Activated CD4-positive, alpha-beta T cell treated with anti-CD3 and anti-CD28 coated beads, Interleukin-2, amount 50 U/mL, for 48 hours (primary cell): ENCODE measurements at regions not wholly inside any gene's neighbourhood (a gene's known extent, or its start where the extent isn't known, plus 50 kb on each side); places are given as distances from the start of the nearest gene placed in this dataset.
"Not testable (repeated sequence)": the region's sequence is repeated elsewhere in the genome, so short reads cannot be mapped to it uniquely, and the experiment has no call there.

Experiments used
- DNase-seq, 2 experiments: peaks; one replicate each; pipeline ENCODE4 v3.0.0-alpha.2; 2020

DNA sequence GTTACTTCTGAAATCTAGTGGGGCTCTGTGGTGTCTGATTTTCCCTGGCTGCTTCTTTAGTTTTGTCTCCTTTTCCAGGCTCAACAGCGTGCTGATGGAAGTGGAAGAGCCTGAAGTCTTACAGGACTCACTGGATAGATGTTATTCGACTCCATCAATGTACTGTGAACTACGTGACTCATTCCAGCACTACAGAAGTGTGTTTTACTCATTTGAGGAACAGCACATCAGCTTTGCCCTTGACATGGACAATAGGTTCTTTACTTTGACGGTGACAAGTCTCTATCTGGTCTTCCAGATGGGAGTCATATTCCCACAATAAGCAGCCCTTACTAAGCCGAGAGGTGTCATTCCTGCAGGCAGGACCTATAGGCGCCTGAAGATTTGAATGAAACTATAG is 51.1 kb downstream of the NBPF8 start:
- DNase-seq: not testable (repeated sequence)

GRCh38 chr1:120477663-120478062 is 62.8 kb downstream of the NBPF8 start:
- not testable (repeated sequence) for DNase-seq

DNA sequence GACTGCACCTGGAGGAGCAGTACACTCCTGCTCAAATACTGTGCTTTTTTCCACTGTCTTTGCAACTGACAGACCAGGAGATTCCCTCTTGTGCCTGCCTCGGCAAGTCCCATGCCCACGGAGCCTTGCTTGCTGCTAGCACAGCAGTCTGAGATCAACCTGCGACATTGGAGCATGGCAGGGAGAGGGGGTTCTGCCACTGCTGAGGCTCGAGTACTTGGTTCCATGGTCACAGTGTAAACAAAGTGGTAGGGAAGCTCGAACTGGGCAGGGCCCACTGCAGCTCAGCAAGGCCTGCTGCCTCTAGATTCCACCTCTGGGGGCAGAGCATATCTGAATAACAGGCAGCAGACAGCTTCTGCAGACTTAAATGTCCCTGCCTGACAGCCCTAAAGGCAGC is 63.6 kb downstream of the NBPF8 start:
- DNase-seq: not testable (repeated sequence)

- DNase-seq: not testable (repeated sequence)
Measured at GRCh38 chr1:120487542-120487941, 72.7 kb downstream of the NBPF8 start.

- DNase-seq: not testable (repeated sequence)
Measured at GRCh38 chr1:120489217-120489616, 74.4 kb downstream of the NBPF8 start.

DNA sequence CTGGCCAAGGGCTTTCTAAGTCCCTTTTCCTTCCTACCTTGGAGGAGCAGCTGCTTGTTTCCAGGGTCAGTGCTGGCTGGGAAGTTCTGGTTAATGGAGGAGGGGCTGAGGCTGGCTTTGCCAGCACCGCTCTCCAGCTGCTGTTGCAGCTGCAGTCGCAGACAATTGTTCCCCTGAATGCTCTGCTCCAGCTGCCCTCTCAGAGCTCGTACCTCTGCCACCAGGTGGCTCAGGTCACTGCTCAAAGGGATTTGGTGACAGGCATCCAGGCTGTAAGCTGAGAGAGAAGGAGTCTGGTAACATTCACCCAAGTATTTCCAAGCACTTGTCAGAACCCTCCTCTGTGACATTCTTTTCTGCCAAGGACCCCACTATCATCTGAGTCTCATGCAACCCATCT is 82.3 kb downstream of the NBPF8 start:
- not testable (repeated sequence) for DNase-seq

- DNase-seq: not testable (repeated sequence)
Measured at GRCh38 chr1:120503284-120503683, 88.4 kb downstream of the NBPF8 start.

- DNase-seq: not testable (repeated sequence)
Measured at GRCh38 chr1:120506352-120506751, 91.5 kb downstream of the NBPF8 start.

DNA sequence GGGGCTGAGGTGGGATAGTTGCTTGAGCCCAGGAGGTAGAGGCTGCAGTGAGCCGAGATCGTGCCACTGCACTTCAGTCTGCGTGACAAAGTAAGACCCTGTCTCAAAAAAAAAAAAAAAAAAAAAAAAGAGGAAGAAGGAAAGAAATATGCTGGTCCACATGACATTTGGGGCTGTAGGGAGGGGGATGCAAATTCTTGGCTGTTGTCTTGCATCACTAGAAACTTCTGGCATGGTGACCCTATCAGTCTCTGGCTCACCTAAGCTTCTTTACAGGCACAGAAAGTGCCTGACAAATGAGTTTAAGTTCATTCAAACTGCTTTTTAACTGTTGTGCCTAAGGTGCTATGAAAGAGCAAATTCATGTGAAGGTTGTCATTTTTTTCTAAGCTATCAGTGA is 93.5 kb downstream of the NBPF8 start:
- not testable (repeated sequence) for DNase-seq

GRCh38 chr1:120509258-120509657 is 94.4 kb downstream of the NBPF8 start:
- DNase-seq: not testable (repeated sequence)

DNA sequence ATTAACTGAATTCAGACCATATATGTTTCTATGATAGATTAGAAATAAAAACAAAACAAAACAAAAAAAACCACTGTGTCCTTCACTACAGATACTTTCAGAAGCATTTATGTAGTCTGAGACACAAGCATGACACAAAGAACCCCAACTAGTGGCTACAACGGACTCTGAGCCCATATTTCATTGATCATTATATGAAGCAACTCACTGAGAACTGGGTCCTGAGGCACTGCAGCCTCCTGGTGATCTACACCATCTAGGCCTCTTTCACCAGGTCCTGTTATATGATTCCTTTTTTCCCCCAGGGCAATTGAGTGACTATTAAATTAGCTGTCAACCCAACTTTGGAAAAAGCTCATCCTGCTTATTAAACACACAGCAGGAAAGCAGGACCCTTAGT is 98.3 kb downstream of the NBPF8 start:
- not testable (repeated sequence) for DNase-seq

DNA sequence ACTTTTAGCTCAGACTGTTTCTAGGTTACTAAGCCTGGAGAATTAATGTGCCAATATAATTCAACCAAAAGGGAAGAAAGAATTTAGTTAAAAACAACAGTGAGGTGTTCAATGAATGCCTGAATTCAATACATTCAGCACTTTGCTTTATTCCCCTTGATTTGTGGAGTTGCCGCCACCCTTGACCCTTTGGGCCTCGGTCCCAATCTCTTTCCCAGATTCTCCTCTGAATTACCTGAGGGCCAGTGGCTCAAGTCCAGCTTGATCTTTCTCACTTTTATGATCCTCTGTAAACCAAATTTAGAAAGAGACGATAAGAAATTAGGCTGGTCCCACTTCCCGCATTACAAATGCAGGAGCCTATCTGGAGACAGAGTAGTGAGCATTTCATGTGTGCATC is 98.7 kb downstream of the NBPF8 start:
- DNase-seq: not testable (repeated sequence)

DNA sequence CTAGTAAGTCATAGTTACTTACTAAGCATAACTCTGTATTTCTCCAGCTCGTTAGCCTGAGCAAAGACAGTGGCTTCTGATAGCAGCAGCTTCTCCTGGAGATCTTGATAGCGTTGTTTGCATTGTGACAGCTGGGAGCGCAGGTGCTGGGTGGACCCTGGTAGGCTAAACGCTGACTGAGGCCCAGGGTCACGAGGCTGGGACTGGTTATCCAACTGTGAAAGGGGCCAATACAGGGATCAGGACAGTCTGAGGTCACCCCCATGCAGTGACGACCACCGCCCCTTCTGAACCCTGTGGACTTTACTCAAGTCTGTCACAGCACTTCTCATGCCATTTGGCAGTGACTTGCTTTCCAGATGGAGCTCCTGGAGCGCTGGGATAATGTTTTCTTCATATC is 104.4 kb downstream of the NBPF8 start:
- DNase-seq: not testable (repeated sequence)

DNA sequence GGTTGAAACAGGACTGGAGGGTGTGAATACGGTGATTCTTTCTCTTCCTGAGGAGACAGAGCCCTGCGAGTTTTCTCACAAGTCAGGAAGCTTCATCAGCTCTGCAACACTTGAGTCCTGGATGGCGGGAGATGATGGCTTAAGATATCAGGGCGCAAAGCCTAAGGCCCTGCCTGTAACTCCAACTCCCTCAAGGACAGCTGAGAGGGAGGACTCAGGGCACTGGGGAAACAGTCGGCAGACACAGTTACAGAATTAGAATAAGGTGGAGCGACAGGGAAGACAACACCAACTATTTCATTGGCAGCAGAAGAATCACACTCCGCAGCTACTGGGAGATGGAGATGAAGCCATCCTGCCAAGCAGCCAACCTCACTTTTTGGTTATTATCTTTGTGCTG is 109.6 kb downstream of the NBPF8 start:
- not testable (repeated sequence) for DNase-seq

GRCh38 chr1:120525386-120525785 is 110.6 kb downstream of the NBPF8 start:
- not testable (repeated sequence) for DNase-seq

DNA sequence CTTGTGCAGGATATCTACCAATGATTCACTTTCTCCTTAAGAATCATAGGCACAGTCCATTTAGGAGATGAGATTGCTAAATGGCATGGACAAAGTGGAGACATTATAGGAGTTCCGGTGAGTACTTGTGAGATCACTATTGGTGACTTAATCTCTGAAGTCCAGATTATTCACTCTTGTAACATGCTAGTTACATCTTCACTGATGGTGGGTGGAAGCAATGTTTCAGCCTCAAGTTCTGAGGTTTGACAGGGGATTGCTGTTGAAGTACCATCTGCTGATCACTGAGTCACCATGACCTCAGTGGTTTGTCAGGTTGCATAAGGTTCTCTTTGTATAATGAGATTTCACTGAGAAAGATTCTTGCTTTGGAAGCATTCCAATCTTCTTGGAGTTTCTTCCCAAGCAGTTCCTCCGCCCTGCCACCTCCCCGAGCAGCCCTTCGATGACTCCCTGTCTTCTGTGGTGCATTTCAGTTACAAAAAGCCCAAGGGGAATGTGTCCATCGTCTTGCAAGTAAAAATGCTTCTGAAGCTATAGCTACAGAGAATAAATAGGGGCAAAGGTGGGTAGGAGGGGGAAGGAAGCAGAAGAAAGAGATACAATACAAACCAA is 114.7 kb downstream of the NBPF8 start:
- not testable (repeated sequence) for DNase-seq

DNA sequence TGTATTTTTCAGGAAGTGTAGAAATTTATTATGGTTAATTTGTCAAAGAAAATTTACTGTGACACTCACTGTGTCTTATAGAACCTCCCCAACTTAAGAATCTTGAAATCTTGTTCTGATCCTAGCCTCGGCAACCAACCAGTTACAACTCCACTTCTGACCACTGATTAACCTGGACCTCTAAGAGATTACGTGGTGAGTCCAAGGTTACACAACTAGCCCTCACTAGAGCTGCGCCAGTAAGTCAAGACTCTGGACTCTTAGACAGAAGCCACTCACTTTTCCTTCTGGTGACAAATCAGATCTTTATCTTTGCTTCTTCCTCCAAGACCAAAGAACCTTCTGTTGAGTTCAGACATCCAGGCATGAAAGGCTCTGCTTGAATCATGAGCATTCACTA is 116.6 kb downstream of the NBPF8 start:
- DNase-seq: not testable (repeated sequence)

- DNase-seq: not testable (repeated sequence)
Measured at GRCh38 chr1:120534361-120535047, 119.7 kb downstream of the NBPF8 start.

GRCh38 chr1:120535052-120535451 is 120.2 kb downstream of the NBPF8 start:
- DNase-seq: not testable (repeated sequence)

GRCh38 chr1:120541394-120541793 is 126.6 kb downstream of the NBPF8 start:
- not testable (repeated sequence) for DNase-seq

DNA sequence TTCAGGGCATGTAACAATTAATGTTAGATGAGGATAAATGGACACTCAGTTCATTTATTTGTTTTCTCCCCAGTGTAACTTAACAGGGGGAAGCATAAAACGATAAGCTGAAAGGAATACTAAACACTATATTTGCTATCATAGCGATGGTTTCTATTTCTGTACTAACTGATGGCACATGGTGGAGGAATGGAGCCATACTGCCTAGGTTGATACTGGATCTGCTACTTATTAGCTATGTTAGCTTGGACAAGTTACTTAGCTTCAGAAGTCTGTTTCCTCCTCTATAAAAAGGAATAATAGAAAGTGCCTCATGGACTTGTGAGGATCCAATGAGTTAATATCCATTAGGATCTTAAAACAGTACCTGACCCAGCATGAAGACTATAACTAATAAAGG is 127.5 kb downstream of the NBPF8 start:
- DNase-seq: not testable (repeated sequence)

GRCh38 chr1:120542940-120543339 is 128.1 kb downstream of the NBPF8 start:
- not testable (repeated sequence) for DNase-seq

DNA sequence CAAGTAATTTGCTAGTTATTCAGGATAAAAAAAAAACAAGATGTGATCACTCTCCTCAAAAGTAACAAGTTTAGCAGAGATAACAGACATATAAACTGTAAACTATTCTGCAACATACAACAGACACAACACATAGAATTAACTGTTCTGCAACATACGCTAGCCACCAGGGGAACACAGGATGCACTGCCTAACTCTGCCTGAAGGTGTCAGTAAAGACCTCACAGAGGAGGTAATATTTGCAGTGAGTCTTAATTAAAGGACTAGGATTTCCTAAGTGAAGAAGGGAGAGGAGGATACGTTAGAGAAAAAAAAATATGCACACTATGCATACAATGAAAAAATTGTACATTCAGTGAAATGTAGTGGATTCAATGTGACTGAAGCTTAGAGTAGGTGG is 129.6 kb downstream of the NBPF8 start:
- DNase-seq: peak; percentile 91 to 93

DNA sequence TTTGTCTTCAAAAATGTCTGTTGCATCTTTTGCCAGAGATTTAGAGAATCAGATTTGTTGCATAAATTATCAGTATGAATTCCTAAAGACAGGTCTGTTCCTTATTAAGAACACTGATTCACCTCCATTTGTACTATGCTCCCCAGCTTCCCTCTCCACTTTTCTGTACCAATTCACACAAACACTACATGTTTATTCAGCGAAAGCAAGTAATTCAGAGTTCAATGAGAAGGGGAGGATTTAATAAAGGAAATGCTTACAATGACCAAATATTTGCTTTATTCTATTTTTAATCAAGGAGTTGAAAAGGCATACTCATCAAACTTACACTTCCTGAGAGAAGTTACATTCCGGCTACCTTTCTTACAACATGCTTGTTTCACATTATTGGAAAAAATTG is 135.5 kb downstream of the NBPF8 start:
- DNase-seq: not testable (repeated sequence)
